Hepatocyte (in vitro differentiated cells): ENCODE measurements at regions not wholly inside any gene's neighbourhood (a gene's known extent, or its start where the extent isn't known, plus 50 kb on each side); places are given as distances from the start of the nearest gene placed in this dataset.
"Not testable (repeated sequence)": the region's sequence is repeated elsewhere in the genome, so short reads cannot be mapped to it uniquely, and the experiment has no call there.

Experiments
- EZH2 ChIP-seq: fragments of 200-600 bp; sonication (generic); IDR thresholded peaks from 2 replicates; pipeline ENCODE4 v1.6.1; 2016; ENCODE audit warnings: antibody characterized with exemption, mild to moderate bottlenecking, borderline replicate concordance
- TF ChIP-seq, protein P1 (sequence below): fragments of 200-600 bp; sonication (generic); IDR thresholded peaks from 2 replicates; pipeline ENCODE4 v1.5.1; 2016; ENCODE audit warnings: antibody characterized with exemption, mild to moderate bottlenecking; ENCODE audit not compliant: poor library complexity

- TF ChIP-seq, protein P1, sequence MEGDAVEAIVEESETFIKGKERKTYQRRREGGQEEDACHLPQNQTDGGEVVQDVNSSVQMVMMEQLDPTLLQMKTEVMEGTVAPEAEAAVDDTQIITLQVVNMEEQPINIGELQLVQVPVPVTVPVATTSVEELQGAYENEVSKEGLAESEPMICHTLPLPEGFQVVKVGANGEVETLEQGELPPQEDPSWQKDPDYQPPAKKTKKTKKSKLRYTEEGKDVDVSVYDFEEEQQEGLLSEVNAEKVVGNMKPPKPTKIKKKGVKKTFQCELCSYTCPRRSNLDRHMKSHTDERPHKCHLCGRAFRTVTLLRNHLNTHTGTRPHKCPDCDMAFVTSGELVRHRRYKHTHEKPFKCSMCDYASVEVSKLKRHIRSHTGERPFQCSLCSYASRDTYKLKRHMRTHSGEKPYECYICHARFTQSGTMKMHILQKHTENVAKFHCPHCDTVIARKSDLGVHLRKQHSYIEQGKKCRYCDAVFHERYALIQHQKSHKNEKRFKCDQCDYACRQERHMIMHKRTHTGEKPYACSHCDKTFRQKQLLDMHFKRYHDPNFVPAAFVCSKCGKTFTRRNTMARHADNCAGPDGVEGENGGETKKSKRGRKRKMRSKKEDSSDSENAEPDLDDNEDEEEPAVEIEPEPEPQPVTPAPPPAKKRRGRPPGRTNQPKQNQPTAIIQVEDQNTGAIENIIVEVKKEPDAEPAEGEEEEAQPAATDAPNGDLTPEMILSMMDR, result not testable (repeated sequence)
- not testable (repeated sequence) for TF ChIP-seq EZH2
Observed at GRCh38 chr1:157445616-157446140, 106.6 kb downstream of the FCRL5 start.
